GM10266 (cell line): ENCODE measurements at regions not wholly inside any gene's neighbourhood (a gene's known extent, or its start where the extent isn't known, plus 50 kb on each side); places are given as distances from the start of the nearest gene placed in this dataset.

ENCODE experiments used
- DNase-seq: peaks from one replicate; pipeline ENCODE4 v3.0.0; 2012; ENCODE audit errors: extremely low spot score
- TF ChIP-seq, protein P1 (sequence below): IDR thresholded peaks from 2 replicates; pipeline ENCODE4 v1.5.1; 2012; ENCODE audit warnings: mild to moderate bottlenecking, low read depth; ENCODE audit not compliant: control insufficient read depth, insufficient read depth; ENCODE audit errors: missing control alignments

DNA sequence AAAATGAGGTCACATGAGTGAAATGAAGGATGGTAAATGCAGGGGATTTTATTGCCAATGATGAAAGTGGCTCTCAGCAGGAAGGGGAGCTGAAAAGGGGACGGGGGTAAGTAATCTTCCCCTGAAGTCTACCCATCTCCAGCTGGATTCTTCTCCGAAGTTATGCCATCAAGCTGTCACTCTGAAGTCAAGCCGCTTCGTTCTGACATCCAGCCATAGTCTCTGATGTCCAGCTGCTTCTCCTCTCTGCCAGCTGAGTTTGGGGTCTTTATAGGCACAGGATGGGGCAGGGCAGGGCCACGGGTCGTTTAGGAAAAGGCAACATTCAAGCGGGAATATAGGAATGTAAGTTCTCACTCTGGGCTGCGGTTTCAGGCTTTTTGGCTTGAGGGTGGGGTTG, 181.9 kb upstream of the ANO3 start:
- TF ChIP-seq, protein P1, sequence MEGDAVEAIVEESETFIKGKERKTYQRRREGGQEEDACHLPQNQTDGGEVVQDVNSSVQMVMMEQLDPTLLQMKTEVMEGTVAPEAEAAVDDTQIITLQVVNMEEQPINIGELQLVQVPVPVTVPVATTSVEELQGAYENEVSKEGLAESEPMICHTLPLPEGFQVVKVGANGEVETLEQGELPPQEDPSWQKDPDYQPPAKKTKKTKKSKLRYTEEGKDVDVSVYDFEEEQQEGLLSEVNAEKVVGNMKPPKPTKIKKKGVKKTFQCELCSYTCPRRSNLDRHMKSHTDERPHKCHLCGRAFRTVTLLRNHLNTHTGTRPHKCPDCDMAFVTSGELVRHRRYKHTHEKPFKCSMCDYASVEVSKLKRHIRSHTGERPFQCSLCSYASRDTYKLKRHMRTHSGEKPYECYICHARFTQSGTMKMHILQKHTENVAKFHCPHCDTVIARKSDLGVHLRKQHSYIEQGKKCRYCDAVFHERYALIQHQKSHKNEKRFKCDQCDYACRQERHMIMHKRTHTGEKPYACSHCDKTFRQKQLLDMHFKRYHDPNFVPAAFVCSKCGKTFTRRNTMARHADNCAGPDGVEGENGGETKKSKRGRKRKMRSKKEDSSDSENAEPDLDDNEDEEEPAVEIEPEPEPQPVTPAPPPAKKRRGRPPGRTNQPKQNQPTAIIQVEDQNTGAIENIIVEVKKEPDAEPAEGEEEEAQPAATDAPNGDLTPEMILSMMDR: no peak
- DNase-seq: no peak

DNA sequence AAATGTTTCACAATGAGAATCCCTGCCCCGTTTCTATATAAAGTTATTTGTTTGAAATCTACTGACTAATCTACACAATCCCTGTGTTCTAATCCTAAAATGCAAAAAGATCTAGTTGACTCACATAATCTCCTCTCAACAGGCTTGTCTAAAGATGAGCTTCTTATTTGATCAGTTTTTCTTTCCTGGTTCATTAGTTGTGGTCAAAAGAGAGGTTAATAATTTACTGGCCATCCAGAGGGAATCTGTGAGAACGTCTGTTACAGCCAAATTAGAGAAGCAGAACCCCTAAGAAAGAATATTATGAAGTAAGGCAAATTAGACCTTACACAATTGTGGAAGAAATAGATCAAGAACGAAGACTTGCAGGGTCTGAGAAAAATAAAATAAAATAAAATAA, 173.7 kb upstream of the ANO3 start:
- TF ChIP-seq, protein P1: no peak
- no peak for DNase-seq

DNA sequence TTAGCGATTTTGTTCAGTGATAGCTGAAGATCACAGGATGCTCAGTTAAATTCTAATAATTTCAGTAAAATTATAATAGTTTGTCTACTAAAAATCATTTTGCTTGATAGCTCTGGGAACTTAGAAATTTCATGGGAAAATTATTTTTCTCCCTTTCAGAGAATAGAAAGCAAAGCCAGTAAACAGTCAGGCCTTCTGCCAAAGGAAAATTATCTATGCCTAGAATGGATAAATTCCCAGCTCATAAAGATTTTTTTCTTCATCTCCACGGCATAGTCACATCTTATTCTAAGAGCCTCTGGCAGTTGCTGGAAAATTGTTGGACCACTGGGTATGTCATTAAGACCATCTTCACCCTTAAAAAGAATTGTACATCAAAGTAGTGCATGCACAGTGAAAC, 169.6 kb upstream of the ANO3 start:
- DNase-seq: no peak
- TF ChIP-seq, protein P1: no peak

DNA sequence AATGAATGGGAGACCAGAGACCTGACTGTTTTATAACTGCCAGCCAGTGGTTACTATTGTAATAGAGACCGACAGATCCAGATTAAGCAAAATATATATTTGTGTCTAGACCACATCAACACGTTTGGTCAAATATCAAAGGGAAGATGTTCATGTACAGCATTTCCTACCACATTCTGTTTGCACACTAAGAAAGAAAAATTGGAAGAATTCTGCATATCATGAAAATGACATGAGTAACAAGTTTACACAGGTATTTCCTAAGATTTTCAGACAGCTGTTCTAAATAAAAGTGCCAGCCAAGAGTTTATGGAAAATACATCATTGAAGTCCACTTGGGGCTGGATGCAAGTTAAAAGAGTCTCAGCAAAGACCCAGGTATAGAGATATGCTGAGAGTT, 145.5 kb upstream of the ANO3 start:
- DNase-seq: no peak
- TF ChIP-seq, protein P1: no peak

DNA sequence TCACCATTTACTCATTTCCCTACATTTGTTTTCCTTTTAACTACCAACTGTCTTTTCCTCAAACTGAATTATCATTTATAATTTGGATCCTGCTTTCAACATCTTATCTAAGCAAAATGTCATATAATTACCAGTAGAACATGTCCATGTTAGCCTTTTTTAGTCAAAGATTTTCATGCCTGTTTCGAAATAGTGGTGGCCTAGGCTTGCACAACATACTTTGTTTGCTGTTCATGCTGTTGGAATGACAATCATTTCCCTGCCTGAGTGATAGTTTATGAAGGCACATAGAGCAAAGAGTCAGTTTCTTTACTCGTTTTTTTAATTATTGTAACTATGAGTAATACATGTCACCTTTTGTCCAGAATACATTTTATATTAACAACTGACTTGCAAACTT, 144.3 kb upstream of the ANO3 start:
- TF ChIP-seq, protein P1: no peak
- no peak for DNase-seq

DNA sequence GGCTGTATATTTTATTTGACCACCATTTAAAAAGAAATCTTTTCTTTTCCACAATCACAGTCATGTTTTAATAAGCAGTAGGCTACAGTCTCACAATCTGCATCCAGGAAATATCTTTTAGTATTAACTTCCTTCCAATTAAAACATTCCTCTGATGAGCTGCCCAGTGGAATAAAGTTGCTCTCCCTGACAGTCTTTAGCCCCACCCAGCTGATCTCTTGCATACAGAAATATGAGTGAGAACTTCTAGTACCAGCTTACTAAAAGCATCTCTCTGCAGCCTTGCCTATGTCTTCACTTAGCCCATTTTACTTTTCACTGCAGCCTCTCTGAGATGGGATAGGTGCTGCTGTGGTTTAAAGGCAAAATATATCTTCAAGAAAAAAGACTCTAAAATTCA, 143.4 kb upstream of the ANO3 start:
- no peak for DNase-seq

DNA sequence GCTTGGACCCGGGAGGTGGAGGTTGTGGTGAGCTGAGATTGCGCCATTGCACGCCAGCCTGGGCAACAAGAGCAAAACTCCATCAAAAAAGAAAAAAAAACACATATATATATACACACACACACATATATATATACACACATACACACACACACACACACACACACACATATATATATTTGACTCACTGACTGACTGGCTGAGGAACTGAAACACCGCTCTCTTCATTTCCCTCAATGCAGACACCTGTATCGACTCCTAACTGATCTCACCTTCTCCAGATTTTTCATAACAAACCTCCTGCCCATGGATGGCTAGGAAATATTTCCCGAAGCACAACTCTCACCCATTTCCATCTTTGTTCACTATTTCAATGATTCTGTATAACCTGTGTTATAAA, 140.7 kb upstream of the ANO3 start:
- TF ChIP-seq, protein P1: no peak
- no peak for DNase-seq

More for the DNA sequence above, 143.4 kb upstream of the ANO3 start:
- TF ChIP-seq, protein P1: no peak
